NT2/D1 (cell line): ENCODE measurements at regions not wholly inside any gene's neighbourhood (a gene's known extent, or its start where the extent isn't known, plus 50 kb on each side); places are given as distances from the start of the nearest gene placed in this dataset.
"Not testable (repeated sequence)": the region's sequence is repeated elsewhere in the genome, so short reads cannot be mapped to it uniquely, and the experiment has no call there.

Source experiments
- DNase-seq: peaks from one replicate; pipeline ENCODE4 v3.0.0-alpha.2; 2011; ENCODE audit warnings: low read depth, low spot score
- H3K27me3 ChIP-seq: 2 replicates; pipeline ENCODE4 v1.6.0; 2011; ENCODE audit warnings: mild to moderate bottlenecking; ENCODE audit not compliant: insufficient read length, insufficient read depth
- H3K36me3 ChIP-seq: 2 replicates; pipeline ENCODE4 v1.6.1; 2011; ENCODE audit warnings: mild to moderate bottlenecking, low read length, mixed read lengths; ENCODE audit not compliant: insufficient read depth, insufficient read length
- H3K4me1 ChIP-seq: 2 replicates; pipeline ENCODE4 v1.5.1; 2011; ENCODE audit not compliant: insufficient read depth, insufficient read length
- H3K4me3 ChIP-seq: 2 replicates; pipeline ENCODE4 v1.5.1; 2011; ENCODE audit warnings: low read depth; ENCODE audit not compliant: insufficient read length
- H3K9ac ChIP-seq: 2 replicates; pipeline ENCODE4 v1.6.0; 2011; ENCODE audit warnings: low read depth; ENCODE audit not compliant: insufficient read length
- H3K9me3 ChIP-seq: 2 replicates; pipeline ENCODE4 v1.5.1; 2011; ENCODE audit warnings: mild to moderate bottlenecking, low read length; ENCODE audit not compliant: insufficient read depth
- SUZ12 ChIP-seq: IDR thresholded peaks from 2 replicates; pipeline ENCODE4 v1.6.1; 2011; ENCODE audit not compliant: insufficient read length, insufficient read depth; ENCODE audit errors: extremely low read depth
- YY1 ChIP-seq: IDR thresholded peaks from 2 replicates; pipeline ENCODE4 v1.6.1; 2011; ENCODE audit not compliant: insufficient read length, insufficient read depth
- ZNF274 ChIP-seq: IDR thresholded peaks from 2 replicates; pipeline ENCODE4 v1.6.1; 2011; ENCODE audit warnings: mild to moderate bottlenecking, low read depth, low read length

- no peaks in the 10 kb centered on the region for H3K9me3 ChIP-seq
- H3K4me3 ChIP-seq = no peak overlapping the region
- H3K27me3 ChIP-seq = peaks cover 7% of the 10 kb centered on the region
- peaks cover 6% of the 10 kb centered on the region for H3K4me1 ChIP-seq
- no peak overlapping the region for H3K9ac ChIP-seq
- no peaks in the 10 kb centered on the region for H3K36me3 ChIP-seq
- no peak for TF ChIP-seq YY1
- TF ChIP-seq ZNF274 = no peak
- no peak for TF ChIP-seq SUZ12
- no peak for DNase-seq
These were observed 81.4 kb upstream of the PPP2R2D start for GRCh38 chr10:131819241-131820072.

- Histone ChIP-seq H3K9me3 (no peaks in the 10 kb centered on the region), H3K4me1 (peaks cover 7% of the 10 kb centered on the region), H3K4me3 (no peak overlapping the region), H3K27me3 (peaks cover 7% of the 10 kb centered on the region), H3K36me3 (no peaks in the 10 kb centered on the region), H3K9ac (no peak overlapping the region)
- no peak for TF ChIP-seq SUZ12
- TF ChIP-seq YY1 = no peak
- no peak for TF ChIP-seq ZNF274
- no peak for DNase-seq
These were observed 80.2 kb upstream of the PPP2R2D start for GRCh38 chr10:131820626-131821025.

GRCh38 chr10:131821378-131822012 lies 79.3 kb upstream of the PPP2R2D start:
- Histone ChIP-seq H3K27me3 (peaks cover 7% of the 10 kb centered on the region), H3K9ac (no peak overlapping the region), H3K4me1 (peaks cover 11% of the 10 kb centered on the region), H3K4me3 (no peak overlapping the region), H3K36me3 (no peaks in the 10 kb centered on the region), H3K9me3 (no peaks in the 10 kb centered on the region)
- TF ChIP-seq YY1 (no peak), ZNF274 (no peak), SUZ12 (no peak)
- no peak for DNase-seq

- Histone ChIP-seq H3K36me3 (no peaks in the 10 kb centered on the region), H3K4me3 (no peak overlapping the region), H3K9me3 (no peaks in the 10 kb centered on the region), H3K27me3 (peaks cover 7% of the 10 kb centered on the region), H3K9ac (no peak overlapping the region), H3K4me1 (peaks cover 11% of the 10 kb centered on the region)
- TF ChIP-seq YY1 (no peak), ZNF274 (no peak), SUZ12 (no peak)
- DNase-seq = no peak
These were observed 78.7 kb upstream of the PPP2R2D start for GRCh38 chr10:131822013-131822691.

- H3K4me1 ChIP-seq = peaks cover 11% of the 10 kb centered on the region
- DNase-seq = no peak
- no peak overlapping the region for H3K9ac ChIP-seq
- H3K9me3 ChIP-seq = no peaks in the 10 kb centered on the region
- TF ChIP-seq ZNF274 (no peak), SUZ12 (no peak), YY1 (no peak)
- no peaks in the 10 kb centered on the region for H3K36me3 ChIP-seq
- no peak overlapping the region for H3K4me3 ChIP-seq
- H3K27me3 ChIP-seq = peaks cover 7% of the 10 kb centered on the region
These were observed 78.0 kb upstream of the PPP2R2D start for GRCh38 chr10:131822692-131823245.

- H3K4me1 ChIP-seq = peaks cover 11% of the 10 kb centered on the region
- not testable (repeated sequence) for H3K9me3 ChIP-seq, DNase-seq, H3K9ac ChIP-seq, H3K36me3 ChIP-seq, H3K4me3 ChIP-seq, H3K27me3 ChIP-seq
These were observed 77.2 kb upstream of the PPP2R2D start for GRCh38 chr10:131823601-131824099.
